ENCODE measurements at regions not wholly inside any gene's neighbourhood (a gene's known extent, or its start where the extent isn't known, plus 50 kb on each side); places are given as distances from the start of the nearest gene placed in this dataset.
"Not testable (repeated sequence)": the region's sequence is repeated elsewhere in the genome, so short reads cannot be mapped to it uniquely, and the experiment has no call there.

GRCh38 chr7:67913604-67914003 is 917.0 kb downstream of the TYW1 start:
- H3K27me3 ChIP-seq (ENCODE audit: low read depth, low read length) = no peaks in the 10 kb centered on the region
- H2AFZ ChIP-seq (ENCODE audit: low read depth, low read length) = no peak overlapping the region
- H3K36me3 ChIP-seq (replicated peaks; ENCODE audit: low read depth, low read length) = no peaks in the 10 kb centered on the region
- H4K20me1 ChIP-seq (ENCODE audit: insufficient read depth, low read length) = no peaks in the 10 kb centered on the region
- no peak overlapping the region for H3K27ac ChIP-seq (ENCODE audit: low read length)
- no peak overlapping the region for H3K4me2 ChIP-seq (ENCODE audit: low read length)
- peaks cover 9% of the 10 kb centered on the region for H3K9me3 ChIP-seq (ENCODE audit: insufficient read depth, low read length)
- H3K4me3 ChIP-seq (ENCODE audit: low read length) = no peak overlapping the region
- TF ChIP-seq EZH2phosphoT487 (IDR thresholded peaks at IDR 0.05; ENCODE audit: low read depth) = no peak
- no peak for TF ChIP-seq CTCF (IDR thresholded peaks at IDR 0.05; ENCODE audit: low read depth, low read length)
- H3K79me2 ChIP-seq (ENCODE audit: low read length) = no peaks in the 10 kb centered on the region
- H3K9ac ChIP-seq (ENCODE audit: low read length) = no peak overlapping the region
- H3K4me1 ChIP-seq (ENCODE audit: low read length) = no peaks in the 10 kb centered on the region

GRCh38 chr7:67916111-67916510 is 919.5 kb downstream of the TYW1 start:
- not testable (repeated sequence) for H3K9me3 ChIP-seq (ENCODE audit: insufficient read depth, low read length); H3K4me1 ChIP-seq (ENCODE audit: low read length); H3K27ac ChIP-seq (ENCODE audit: low read length); H3K79me2 ChIP-seq (ENCODE audit: low read length); H2AFZ ChIP-seq (ENCODE audit: low read depth, low read length); H3K36me3 ChIP-seq (replicated peaks; ENCODE audit: low read depth, low read length); H3K4me2 ChIP-seq (ENCODE audit: low read length); H3K4me3 ChIP-seq (ENCODE audit: low read length); H3K9ac ChIP-seq (ENCODE audit: low read length); H3K27me3 ChIP-seq (ENCODE audit: low read depth, low read length); H4K20me1 ChIP-seq (ENCODE audit: insufficient read depth, low read length)

- TF ChIP-seq CTCF (IDR thresholded peaks at IDR 0.05; ENCODE audit: low read depth, low read length) (no peak), EZH2phosphoT487 (IDR thresholded peaks at IDR 0.05; ENCODE audit: low read depth) (no peak)
- Histone ChIP-seq H3K9ac (ENCODE audit: low read length) (no peak overlapping the region), H3K4me1 (ENCODE audit: low read length) (no peaks in the 10 kb centered on the region), H2AFZ (ENCODE audit: low read depth, low read length) (no peak overlapping the region), H4K20me1 (ENCODE audit: insufficient read depth, low read length) (no peaks in the 10 kb centered on the region), H3K36me3 (replicated peaks; ENCODE audit: low read depth, low read length) (no peaks in the 10 kb centered on the region), H3K27me3 (ENCODE audit: low read depth, low read length) (no peaks in the 10 kb centered on the region), H3K4me3 (ENCODE audit: low read length) (no peak overlapping the region), H3K4me2 (ENCODE audit: low read length) (no peak overlapping the region), H3K9me3 (ENCODE audit: insufficient read depth, low read length) (peaks cover 10% of the 10 kb centered on the region), H3K79me2 (ENCODE audit: low read length) (no peaks in the 10 kb centered on the region), H3K27ac (ENCODE audit: low read length) (no peak overlapping the region)
Measured at GRCh38 chr7:67916571-67917436, 920.2 kb downstream of the TYW1 start.

- Histone ChIP-seq H3K36me3 (replicated peaks; ENCODE audit: low read depth, low read length) (no peaks in the 10 kb centered on the region), H3K79me2 (ENCODE audit: low read length) (no peaks in the 10 kb centered on the region), H3K9ac (ENCODE audit: low read length) (no peak overlapping the region), H3K4me2 (ENCODE audit: low read length) (no peak overlapping the region), H3K27me3 (ENCODE audit: low read depth, low read length) (no peaks in the 10 kb centered on the region), H3K4me3 (ENCODE audit: low read length) (no peak overlapping the region), H3K27ac (ENCODE audit: low read length) (no peak overlapping the region), H2AFZ (ENCODE audit: low read depth, low read length) (no peak overlapping the region), H3K4me1 (ENCODE audit: low read length) (no peaks in the 10 kb centered on the region), H3K9me3 (ENCODE audit: insufficient read depth, low read length) (peaks cover 10% of the 10 kb centered on the region), H4K20me1 (ENCODE audit: insufficient read depth, low read length) (no peaks in the 10 kb centered on the region)
- no peak for TF ChIP-seq CTCF (IDR thresholded peaks at IDR 0.05; ENCODE audit: low read depth, low read length)
- no peak for TF ChIP-seq EZH2phosphoT487 (IDR thresholded peaks at IDR 0.05; ENCODE audit: low read depth)
Measured at GRCh38 chr7:67917437-67917755, 920.8 kb downstream of the TYW1 start.

All from OCI-LY3 (cell line).